ENCODE measurements at regions not wholly inside any gene's neighbourhood (a gene's known extent, or its start where the extent isn't known, plus 50 kb on each side); places are given as distances from the start of the nearest gene placed in this dataset.

- CTCF ChIA-PET (ENCODE audit: unreplicated experiment), result no interaction called here
- Histone ChIP-seq H2AFZ (ENCODE audit: low read length) (no peak overlapping the region), H3K9me2 (ENCODE audit: insufficient read depth, low read length) (no peaks in the 10 kb centered on the region), H3K4me1 (ENCODE audit: insufficient read depth, low read length, poor library complexity, severe bottlenecking) (no peaks in the 10 kb centered on the region), H4K20me1 (ENCODE audit: insufficient read depth, low read length) (no peaks in the 10 kb centered on the region), H3K4me3 (ENCODE audit: low read depth, low read length, poor library complexity, severe bottlenecking) (no peak overlapping the region), H3K79me2 (ENCODE audit: insufficient read depth, low read depth, low read length) (no peaks in the 10 kb centered on the region), H3K27ac (ENCODE audit: low read depth, low read length, poor library complexity, severe bottlenecking) (no peak overlapping the region), H3K36me3 (ENCODE audit: insufficient read depth, low read length) (no peaks in the 10 kb centered on the region), H3K9me3 (ENCODE audit: low read length) (no peaks in the 10 kb centered on the region), H3K4me2 (ENCODE audit: low read length) (no peak overlapping the region)
- POLR2A ChIA-PET, result interaction anchor here (0.9 kb wide), 1 partner anchor 13 kb away, joined by 3 read pairs; no protein-coding TSS in a partner anchor
- TF ChIP-seq CTCF (conservative IDR thresholded peaks at IDR 0.05; ENCODE audit: low read length), result no peak
- no peak for TF ChIP-seq EZH2phosphoT487 (IDR thresholded peaks at IDR 0.05; ENCODE audit: borderline replicate concordance, low read depth, low read length)
- BruUV-seq (replicated peaks), result no TSS peak
- no peak for DNase-seq (ENCODE audit: low spot score)
- intact Hi-C loops (cut with micrococcal nuclease; ENCODE audit: unreplicated experiment), result no loop called here
Measured at GRCh38 chr4:20626326-20627005, 73.8 kb upstream of the PACRGL start.

GRCh38 chr4:20627866-20628265 lies 72.4 kb upstream of the PACRGL start:
- no peak overlapping the region for H3K4me3 ChIP-seq (ENCODE audit: low read depth, low read length, poor library complexity, severe bottlenecking)
- POLR2A ChIA-PET, result no interaction called here
- peak; percentile 1 for DNase-seq (ENCODE audit: low spot score)
- H2AFZ ChIP-seq (ENCODE audit: low read length), result no peak overlapping the region
- H3K27ac ChIP-seq (ENCODE audit: low read depth, low read length, poor library complexity, severe bottlenecking), result no peak overlapping the region
- H3K9me2 ChIP-seq (ENCODE audit: insufficient read depth, low read length), result no peaks in the 10 kb centered on the region
- intact Hi-C loops (cut with micrococcal nuclease; ENCODE audit: unreplicated experiment), result no loop called here
- H3K36me3 ChIP-seq (ENCODE audit: insufficient read depth, low read length), result no peaks in the 10 kb centered on the region
- H3K4me1 ChIP-seq (ENCODE audit: insufficient read depth, low read length, poor library complexity, severe bottlenecking), result no peaks in the 10 kb centered on the region
- no peaks in the 10 kb centered on the region for H4K20me1 ChIP-seq (ENCODE audit: insufficient read depth, low read length)
- no peaks in the 10 kb centered on the region for H3K79me2 ChIP-seq (ENCODE audit: insufficient read depth, low read depth, low read length)
- TF ChIP-seq EZH2phosphoT487 (IDR thresholded peaks at IDR 0.05; ENCODE audit: borderline replicate concordance, low read depth, low read length) (no peak), CTCF (conservative IDR thresholded peaks at IDR 0.05; ENCODE audit: low read length) (no peak)
- CTCF ChIA-PET (ENCODE audit: unreplicated experiment), result no interaction called here
- no TSS peak for BruUV-seq (replicated peaks)
- H3K4me2 ChIP-seq (ENCODE audit: low read length), result no peak overlapping the region
- no peaks in the 10 kb centered on the region for H3K9me3 ChIP-seq (ENCODE audit: low read length)

Measured in OCI-LY7 (cell line).